WTC11 (cell line): ENCODE measurements at regions not wholly inside any gene's neighbourhood (a gene's known extent, or its start where the extent isn't known, plus 50 kb on each side); places are given as distances from the start of the nearest gene placed in this dataset.

ENCODE experiments used
- ATAC-seq: fragments of 200-7000 bp; cut with Tn5 transposase; 2 replicates; pipeline ENCODE4 v1.10.0; 2021; ENCODE audit warnings: mild to moderate bottlenecking, moderate library complexity
- CTCF ChIA-PET: fragments of 300-600 bp; sonication (Branson Sonifier 250); formaldehyde crosslinking; loops from one replicate; lab custom pipeline; 2021; ENCODE audit warnings: antibody characterized with exemption; lab: Charles Lee
- POLR2A ChIA-PET: fragments of 350-600 bp; sonication (Branson Sonifier 250); formaldehyde crosslinking; loops from one replicate; lab custom pipeline; 2021; ENCODE audit warnings: antibody characterized with exemption; lab: Charles Lee
- DNase-seq: peaks from one replicate; pipeline ENCODE4 v3.0.0; 2021; ENCODE audit warnings: low spot score
- H3K27ac Mint-ChIP-seq: 2 replicates; pipeline ENCODE4 v1.8.0; 2021; ENCODE audit warnings: mixed read lengths
- H3K27me3 Mint-ChIP-seq: 2 replicates; pipeline ENCODE4 v1.8.0; 2021; ENCODE audit warnings: low read depth, mild to moderate bottlenecking, moderate library complexity, mixed read lengths
- H3K36me3 Mint-ChIP-seq: 2 replicates; pipeline ENCODE4 v1.8.0; 2021; ENCODE audit warnings: mixed read lengths
- H3K4me1 Mint-ChIP-seq: 2 replicates; pipeline ENCODE4 v1.8.0; 2022; ENCODE audit warnings: mixed read lengths
- H3K4me3 Mint-ChIP-seq: 2 replicates; pipeline ENCODE4 v1.8.0; 2021; ENCODE audit warnings: mild to moderate bottlenecking, moderate library complexity, mixed read lengths
- H3K9me3 Mint-ChIP-seq: 2 replicates; pipeline ENCODE4 v1.8.0; 2021; ENCODE audit warnings: mixed read lengths
- ELF4 ChIP-seq: sonication (generic); formaldehyde crosslinking; IDR thresholded peaks from 2 replicates; pipeline ENCODE4 v1.8.1; 2022; ENCODE audit warnings: low read depth, mild to moderate bottlenecking, moderate library complexity, missing genetic modification reagents
- EMX1 ChIP-seq: fragments of 250-450 bp; sonication (Bioruptor Pico); IDR thresholded peaks from 2 replicates; pipeline ENCODE4 v1.8.0; 2021; ENCODE audit warnings: mild to moderate bottlenecking
- ERG ChIP-seq: fragments of 250-450 bp; sonication (Bioruptor Pico); IDR thresholded peaks from 2 replicates; pipeline ENCODE4 v1.8.0; 2021; ENCODE audit warnings: mild to moderate bottlenecking
- FOXJ3 ChIP-seq: sonication (generic); formaldehyde crosslinking; IDR thresholded peaks from 2 replicates; pipeline ENCODE4 v1.9.0; 2021; ENCODE audit warnings: missing genetic modification reagents, mild to moderate bottlenecking, borderline replicate concordance
- MLX ChIP-seq: sonication (generic); formaldehyde crosslinking; IDR thresholded peaks from 2 replicates; pipeline ENCODE4 v1.8.1; 2023; ENCODE audit warnings: mild to moderate bottlenecking, missing genetic modification reagents, moderate library complexity
- NFATC4 ChIP-seq: fragments of 250-450 bp; sonication (Bioruptor Pico); IDR thresholded peaks from 2 replicates; pipeline ENCODE4 v1.9.0; 2021; ENCODE audit warnings: mild to moderate bottlenecking
- NR3C1 ChIP-seq: sonication (generic); formaldehyde crosslinking; conservative IDR thresholded peaks from 2 replicates; pipeline ENCODE4 v1.8.1; 2023; ENCODE audit warnings: low read depth, mild to moderate bottlenecking, missing genetic modification reagents
- PRDM15 ChIP-seq: sonication (generic); formaldehyde crosslinking; IDR thresholded peaks from 2 replicates; pipeline ENCODE4 v1.8.0; 2022; ENCODE audit warnings: missing genetic modification reagents
- SMAD3 ChIP-seq: sonication (generic); formaldehyde crosslinking; IDR thresholded peaks from 2 replicates; pipeline ENCODE4 v1.8.0; 2022; ENCODE audit warnings: missing genetic modification reagents, mild to moderate bottlenecking, borderline replicate concordance
- STAT6 ChIP-seq: sonication (generic); formaldehyde crosslinking; conservative IDR thresholded peaks from 2 replicates; pipeline ENCODE4 v1.8.1; 2023; ENCODE audit warnings: mild to moderate bottlenecking, low read depth, missing genetic modification reagents, moderate library complexity
- TCF7 ChIP-seq: sonication (generic); formaldehyde crosslinking; IDR thresholded peaks from 2 replicates; pipeline ENCODE4 v1.8.0; 2022; ENCODE audit warnings: mild to moderate bottlenecking, low read depth, missing genetic modification reagents, moderate library complexity
- ZNF121 ChIP-seq: sonication (generic); formaldehyde crosslinking; IDR thresholded peaks from 2 replicates; pipeline ENCODE4 v1.8.0; 2023; ENCODE audit warnings: missing genetic modification reagents
- TF ChIP-seq, protein P1 (sequence below): fragments of 250-450 bp; sonication (Bioruptor Pico); IDR thresholded peaks from 2 replicates; pipeline ENCODE4 v1.9.0; 2021; ENCODE audit warnings: moderate library complexity, mild to moderate bottlenecking, inconsistent platforms, borderline replicate concordance
- TF ChIP-seq, protein P2 (sequence below): sonication (generic); formaldehyde crosslinking; IDR thresholded peaks from 2 replicates; pipeline ENCODE4 v1.8.0; 2023; ENCODE audit warnings: mild to moderate bottlenecking, missing genetic modification reagents

- no peaks in the 10 kb centered on the region for H3K36me3 Mint-ChIP-seq
- TF ChIP-seq SMAD3 (CRISPR knock-in tag) (no peak), FOXJ3 (CRISPR knock-in tag) (no peak)
These were observed 186.1 kb upstream of the ADRA1D start for GRCh38 chr20:4435225-4435624.

GRCh38 chr20:4434681-4435080, 185.6 kb upstream of the ADRA1D start:
- Mint-ChIP-seq H3K36me3 (no peaks in the 10 kb centered on the region), H3K4me1 (no peaks in the 10 kb centered on the region), H3K9me3 (no peaks in the 10 kb centered on the region), H3K4me3 (no peak overlapping the region), H3K27ac (no peak overlapping the region), H3K27me3 (no peaks in the 10 kb centered on the region)
- ChIA-PET POLR2A (no interaction called here), CTCF (no interaction called here)
- DNase-seq: no peak
- ATAC-seq: no peak
- TF ChIP-seq, protein P1, sequence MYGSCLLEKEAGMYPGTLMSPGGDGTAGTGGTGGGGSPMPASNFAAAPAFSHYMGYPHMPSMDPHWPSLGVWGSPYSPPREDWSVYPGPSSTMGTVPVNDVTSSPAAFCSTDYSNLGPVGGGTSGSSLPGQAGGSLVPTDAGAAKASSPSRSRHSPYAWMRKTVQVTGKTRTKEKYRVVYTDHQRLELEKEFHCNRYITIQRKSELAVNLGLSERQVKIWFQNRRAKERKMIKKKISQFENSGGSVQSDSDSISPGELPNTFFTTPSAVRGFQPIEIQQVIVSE (CRISPR knock-in tag): no peak
- no peak for TF ChIP-seq TCF7 (CRISPR knock-in tag)
- no peak for TF ChIP-seq STAT6 (CRISPR knock-in tag)
- no peak for TF ChIP-seq MLX
- TF ChIP-seq EMX1 (CRISPR knock-in tag): no peak
- TF ChIP-seq PRDM15 (CRISPR knock-in tag): no peak
- TF ChIP-seq NR3C1 (CRISPR knock-in tag): no peak
- TF ChIP-seq, protein P2, sequence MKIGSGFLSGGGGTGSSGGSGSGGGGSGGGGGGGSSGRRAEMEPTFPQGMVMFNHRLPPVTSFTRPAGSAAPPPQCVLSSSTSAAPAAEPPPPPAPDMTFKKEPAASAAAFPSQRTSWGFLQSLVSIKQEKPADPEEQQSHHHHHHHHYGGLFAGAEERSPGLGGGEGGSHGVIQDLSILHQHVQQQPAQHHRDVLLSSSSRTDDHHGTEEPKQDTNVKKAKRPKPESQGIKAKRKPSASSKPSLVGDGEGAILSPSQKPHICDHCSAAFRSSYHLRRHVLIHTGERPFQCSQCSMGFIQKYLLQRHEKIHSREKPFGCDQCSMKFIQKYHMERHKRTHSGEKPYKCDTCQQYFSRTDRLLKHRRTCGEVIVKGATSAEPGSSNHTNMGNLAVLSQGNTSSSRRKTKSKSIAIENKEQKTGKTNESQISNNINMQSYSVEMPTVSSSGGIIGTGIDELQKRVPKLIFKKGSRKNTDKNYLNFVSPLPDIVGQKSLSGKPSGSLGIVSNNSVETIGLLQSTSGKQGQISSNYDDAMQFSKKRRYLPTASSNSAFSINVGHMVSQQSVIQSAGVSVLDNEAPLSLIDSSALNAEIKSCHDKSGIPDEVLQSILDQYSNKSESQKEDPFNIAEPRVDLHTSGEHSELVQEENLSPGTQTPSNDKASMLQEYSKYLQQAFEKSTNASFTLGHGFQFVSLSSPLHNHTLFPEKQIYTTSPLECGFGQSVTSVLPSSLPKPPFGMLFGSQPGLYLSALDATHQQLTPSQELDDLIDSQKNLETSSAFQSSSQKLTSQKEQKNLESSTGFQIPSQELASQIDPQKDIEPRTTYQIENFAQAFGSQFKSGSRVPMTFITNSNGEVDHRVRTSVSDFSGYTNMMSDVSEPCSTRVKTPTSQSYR: no peak
- TF ChIP-seq ELF4 (CRISPR knock-in tag): no peak
- TF ChIP-seq ERG (CRISPR knock-in tag): no peak
- TF ChIP-seq ZNF121 (CRISPR knock-in tag): no peak
- no peak for TF ChIP-seq NFATC4 (CRISPR knock-in tag)

More at GRCh38 chr20:4435225-4435624, 186.1 kb upstream of the ADRA1D start:
- Mint-ChIP-seq H3K9me3 (no peaks in the 10 kb centered on the region), H3K4me3 (no peak overlapping the region), H3K27ac (no peak overlapping the region), H3K27me3 (no peaks in the 10 kb centered on the region), H3K4me1 (no peaks in the 10 kb centered on the region)
- no peak for DNase-seq
- no peak for ATAC-seq
- CTCF ChIA-PET: no interaction called here
- POLR2A ChIA-PET: no interaction called here
